BE2C (cell line): ENCODE measurements at regions not wholly inside any gene's neighbourhood (a gene's known extent, or its start where the extent isn't known, plus 50 kb on each side); places are given as distances from the start of the nearest gene placed in this dataset.
A peak's percentile ranks its signal among the peaks of the same experiment; 100 is the strongest.

Experiments
- DNase-seq: peaks from one replicate; pipeline ENCODE4 v3.0.0-alpha.2; 2020
- H3K27me3 ChIP-seq: fragments of 250-450 bp; sonication (Bioruptor Pico); 2 replicates; pipeline ENCODE4 v1.5.1; 2020; ENCODE audit warnings: mild to moderate bottlenecking
- H3K36me3 ChIP-seq: fragments of 250-450 bp; sonication (Bioruptor Pico); 2 replicates; pipeline ENCODE4 v1.5.1; 2020; ENCODE audit warnings: mild to moderate bottlenecking
- H3K4me1 ChIP-seq: fragments of 250-450 bp; sonication (Bioruptor Pico); 2 replicates; pipeline ENCODE4 v1.5.1; 2020
- H3K4me3 ChIP-seq: 2 replicates; pipeline ENCODE4 v1.5.1; 2011; ENCODE audit warnings: low read depth, low read length
- H3K9me3 ChIP-seq: fragments of 250-450 bp; sonication (Bioruptor Pico); 2 replicates; pipeline ENCODE4 v1.5.1; 2020
- TF ChIP-seq, protein P1 (sequence below): IDR thresholded peaks from 2 replicates; pipeline ENCODE4 v1.5.1; 2012; ENCODE audit warnings: mild to moderate bottlenecking, low read depth, low read length

DNA sequence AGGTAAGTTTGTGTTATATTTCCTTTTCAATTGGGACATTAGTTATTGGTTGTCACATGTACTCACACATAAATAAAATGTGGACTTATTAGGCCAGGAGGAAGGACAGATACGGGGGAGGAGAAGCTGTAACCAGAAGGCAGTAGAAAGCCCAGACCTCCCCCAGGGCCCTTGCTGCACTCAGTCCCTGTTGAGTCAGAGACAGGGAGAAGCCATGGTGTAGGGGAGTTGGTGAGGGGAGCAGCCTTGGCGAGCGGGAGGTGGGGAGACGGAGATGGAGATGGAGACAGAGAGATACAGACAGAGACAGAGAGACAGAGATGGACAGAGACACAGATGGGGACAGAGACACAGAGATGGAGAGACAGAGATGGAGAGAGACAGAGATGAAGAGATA lies 263.2 kb downstream of the DLL1 start:
- DNase-seq: peak; percentile 2
- H3K4me1 ChIP-seq: no peaks in the 10 kb centered on the region
- H3K27me3 ChIP-seq: no peaks in the 10 kb centered on the region
- no peak overlapping the region for H3K4me3 ChIP-seq
- no peaks in the 10 kb centered on the region for H3K36me3 ChIP-seq
- TF ChIP-seq, protein P1, sequence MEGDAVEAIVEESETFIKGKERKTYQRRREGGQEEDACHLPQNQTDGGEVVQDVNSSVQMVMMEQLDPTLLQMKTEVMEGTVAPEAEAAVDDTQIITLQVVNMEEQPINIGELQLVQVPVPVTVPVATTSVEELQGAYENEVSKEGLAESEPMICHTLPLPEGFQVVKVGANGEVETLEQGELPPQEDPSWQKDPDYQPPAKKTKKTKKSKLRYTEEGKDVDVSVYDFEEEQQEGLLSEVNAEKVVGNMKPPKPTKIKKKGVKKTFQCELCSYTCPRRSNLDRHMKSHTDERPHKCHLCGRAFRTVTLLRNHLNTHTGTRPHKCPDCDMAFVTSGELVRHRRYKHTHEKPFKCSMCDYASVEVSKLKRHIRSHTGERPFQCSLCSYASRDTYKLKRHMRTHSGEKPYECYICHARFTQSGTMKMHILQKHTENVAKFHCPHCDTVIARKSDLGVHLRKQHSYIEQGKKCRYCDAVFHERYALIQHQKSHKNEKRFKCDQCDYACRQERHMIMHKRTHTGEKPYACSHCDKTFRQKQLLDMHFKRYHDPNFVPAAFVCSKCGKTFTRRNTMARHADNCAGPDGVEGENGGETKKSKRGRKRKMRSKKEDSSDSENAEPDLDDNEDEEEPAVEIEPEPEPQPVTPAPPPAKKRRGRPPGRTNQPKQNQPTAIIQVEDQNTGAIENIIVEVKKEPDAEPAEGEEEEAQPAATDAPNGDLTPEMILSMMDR: no peak
- H3K9me3 ChIP-seq: no peaks in the 10 kb centered on the region

DNA sequence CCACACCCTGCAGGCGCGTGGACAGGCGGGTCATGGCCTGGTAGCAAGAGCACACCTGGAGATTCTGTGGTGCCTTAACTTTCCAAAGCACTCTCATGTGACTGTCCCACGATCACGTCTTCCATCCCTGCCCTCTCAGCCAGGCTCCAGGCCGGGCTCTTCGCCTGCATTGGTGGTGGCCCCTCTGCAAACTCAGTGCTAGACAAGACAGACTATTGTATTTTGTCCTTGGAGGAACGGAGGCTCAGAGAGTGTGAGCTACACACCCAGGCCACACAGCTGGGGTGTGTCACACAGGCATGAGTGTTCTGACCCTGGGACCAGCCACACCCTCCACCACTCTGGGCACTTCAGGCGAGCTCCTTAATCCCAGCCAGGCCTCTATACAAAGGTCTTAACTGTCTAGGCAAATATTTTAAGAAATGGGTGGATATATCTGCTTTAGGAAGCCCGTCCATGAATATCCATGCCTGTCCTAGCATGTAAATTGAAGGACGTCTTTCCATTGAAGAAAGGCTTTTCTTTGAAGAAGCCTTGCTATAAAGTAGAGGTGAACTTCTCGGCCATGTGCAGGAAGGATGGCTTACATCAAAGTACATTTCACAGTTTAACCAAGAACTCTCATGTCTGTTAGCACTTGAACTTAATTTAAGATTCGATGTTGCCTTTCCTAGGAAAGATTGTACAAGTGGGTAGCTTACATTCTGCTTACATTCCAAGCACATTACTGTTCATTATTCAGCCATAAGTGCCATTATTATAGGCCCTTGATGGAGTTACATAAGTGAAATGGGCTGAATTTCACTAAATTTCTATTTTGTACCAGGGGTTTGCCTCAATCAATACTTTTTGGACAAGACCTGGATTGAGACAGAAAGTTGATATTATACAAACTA lies 263.9 kb downstream of the DLL1 start:
- Histone ChIP-seq H3K27me3 (no peaks in the 10 kb centered on the region), H3K4me1 (no peaks in the 10 kb centered on the region), H3K4me3 (no peak overlapping the region), H3K36me3 (no peaks in the 10 kb centered on the region), H3K9me3 (no peaks in the 10 kb centered on the region)
- DNase-seq: no peak
- TF ChIP-seq, protein P1: no peak

DNA sequence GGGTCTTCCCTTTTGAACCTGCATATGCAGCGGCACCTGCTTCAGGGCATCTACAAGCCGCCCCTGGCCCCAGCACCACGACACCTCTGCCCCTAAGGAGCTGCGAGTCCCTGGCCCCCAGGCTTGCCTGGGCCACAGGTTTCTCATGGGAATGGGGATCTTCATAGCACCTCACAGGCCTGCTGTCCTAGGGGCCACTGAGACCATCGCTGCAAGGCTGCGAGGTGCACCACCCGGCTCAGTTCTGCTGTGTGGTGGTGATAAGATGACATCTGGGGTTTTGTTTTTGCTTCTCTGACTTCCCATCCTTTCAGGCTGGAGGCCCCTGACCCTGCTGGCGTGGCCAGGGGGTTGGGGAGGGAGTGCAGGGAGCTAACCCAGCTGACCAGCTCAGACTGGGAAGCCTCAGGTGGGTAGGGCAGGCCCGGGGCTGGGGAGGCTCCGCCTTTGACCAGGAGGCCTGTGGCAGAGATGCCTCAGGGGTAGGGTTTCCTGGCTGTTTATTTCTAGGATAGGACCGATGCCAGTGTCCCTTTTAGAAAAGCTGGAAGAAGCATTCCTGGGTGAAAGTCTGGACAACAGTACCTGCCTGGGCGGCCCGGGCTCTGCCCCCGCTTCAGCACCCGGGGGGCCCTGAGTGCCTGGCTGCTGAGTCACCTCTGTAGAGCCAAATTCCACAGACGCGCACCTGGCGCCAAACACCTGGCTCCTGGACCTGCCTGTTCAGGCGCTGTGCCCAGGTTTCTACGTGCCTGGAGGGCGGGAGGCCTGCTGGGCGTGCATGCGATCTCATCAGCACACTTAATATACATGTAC lies 264.7 kb downstream of the DLL1 start:
- TF ChIP-seq, protein P1: no peak
- no peaks in the 10 kb centered on the region for H3K4me1 ChIP-seq
- no peaks in the 10 kb centered on the region for H3K9me3 ChIP-seq
- no peaks in the 10 kb centered on the region for H3K36me3 ChIP-seq
- DNase-seq: peak; percentile 8
- no peaks in the 10 kb centered on the region for H3K27me3 ChIP-seq
- H3K4me3 ChIP-seq: no peak overlapping the region

DNA sequence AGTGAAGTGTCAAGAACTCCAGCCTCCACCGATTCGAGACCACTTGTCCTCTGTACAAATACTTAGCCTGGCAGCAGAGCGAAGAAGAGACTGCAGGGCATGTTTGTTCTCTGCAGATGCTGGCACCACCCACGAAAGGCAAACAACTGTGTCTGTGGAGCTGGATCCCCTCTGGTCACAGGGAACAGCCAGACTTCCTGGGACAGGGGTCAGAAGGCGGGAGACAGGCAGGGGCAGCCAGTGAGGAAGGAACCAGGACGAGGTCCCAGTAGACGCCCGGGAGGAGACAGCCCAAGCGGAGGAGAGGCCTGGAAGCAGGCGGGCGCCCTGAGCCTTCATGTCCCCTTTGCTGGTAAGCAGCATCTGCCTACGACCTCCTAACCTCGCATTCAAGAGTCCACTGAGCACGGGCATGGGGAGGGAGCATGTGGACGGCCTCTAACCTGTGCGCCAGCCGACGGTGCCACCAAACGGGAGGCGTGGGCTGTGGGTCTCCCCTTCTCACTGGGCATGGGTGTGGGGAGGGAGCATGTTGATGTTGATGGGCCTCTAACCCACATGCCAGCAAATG lies 265.5 kb downstream of the DLL1 start:
- no peaks in the 10 kb centered on the region for H3K9me3 ChIP-seq
- DNase-seq: no peak
- H3K27me3 ChIP-seq: no peaks in the 10 kb centered on the region
- H3K4me1 ChIP-seq: no peaks in the 10 kb centered on the region
- TF ChIP-seq, protein P1: no peak
- H3K4me3 ChIP-seq: no peak overlapping the region
- H3K36me3 ChIP-seq: no peaks in the 10 kb centered on the region

DNA sequence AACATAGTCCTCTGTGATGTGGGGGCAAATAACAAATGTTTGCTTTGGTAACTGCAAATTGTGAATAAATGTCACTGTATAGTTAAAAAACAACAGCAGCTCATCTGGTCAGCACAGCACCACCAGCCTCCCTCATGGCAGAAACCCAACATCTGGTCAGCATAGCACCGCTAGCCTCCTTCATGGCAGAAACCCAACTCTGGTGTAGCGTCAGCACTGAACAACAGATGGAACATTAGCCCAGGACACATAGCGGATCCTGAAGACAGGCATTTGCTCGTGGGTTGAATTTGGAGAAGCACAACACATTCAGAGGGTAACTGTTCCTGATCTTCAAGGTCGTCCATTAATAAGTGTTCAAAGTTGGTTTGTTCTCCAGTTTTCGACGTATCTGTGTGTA lies 265.9 kb downstream of the DLL1 start:
- TF ChIP-seq, protein P1: no peak
- no peaks in the 10 kb centered on the region for H3K9me3 ChIP-seq
- no peaks in the 10 kb centered on the region for H3K27me3 ChIP-seq
- no peaks in the 10 kb centered on the region for H3K36me3 ChIP-seq
- no peaks in the 10 kb centered on the region for H3K4me1 ChIP-seq
- no peak overlapping the region for H3K4me3 ChIP-seq
- DNase-seq: peak; percentile 30
